GM19467 (cell line): ENCODE measurements at regions not wholly inside any gene's neighbourhood (a gene's known extent, or its start where the extent isn't known, plus 50 kb on each side); places are given as distances from the start of the nearest gene placed in this dataset.
A peak's percentile ranks its signal among the peaks of the same experiment; 100 is the strongest.

Experiments used
- ATAC-seq: cut with Tn5 transposase; IDR thresholded peaks from one replicate; pipeline ENCODE4 v1.9.1; 2021; ENCODE audit warnings: mild to moderate bottlenecking, moderate library complexity; ENCODE audit not compliant: unreplicated experiment

DNA sequence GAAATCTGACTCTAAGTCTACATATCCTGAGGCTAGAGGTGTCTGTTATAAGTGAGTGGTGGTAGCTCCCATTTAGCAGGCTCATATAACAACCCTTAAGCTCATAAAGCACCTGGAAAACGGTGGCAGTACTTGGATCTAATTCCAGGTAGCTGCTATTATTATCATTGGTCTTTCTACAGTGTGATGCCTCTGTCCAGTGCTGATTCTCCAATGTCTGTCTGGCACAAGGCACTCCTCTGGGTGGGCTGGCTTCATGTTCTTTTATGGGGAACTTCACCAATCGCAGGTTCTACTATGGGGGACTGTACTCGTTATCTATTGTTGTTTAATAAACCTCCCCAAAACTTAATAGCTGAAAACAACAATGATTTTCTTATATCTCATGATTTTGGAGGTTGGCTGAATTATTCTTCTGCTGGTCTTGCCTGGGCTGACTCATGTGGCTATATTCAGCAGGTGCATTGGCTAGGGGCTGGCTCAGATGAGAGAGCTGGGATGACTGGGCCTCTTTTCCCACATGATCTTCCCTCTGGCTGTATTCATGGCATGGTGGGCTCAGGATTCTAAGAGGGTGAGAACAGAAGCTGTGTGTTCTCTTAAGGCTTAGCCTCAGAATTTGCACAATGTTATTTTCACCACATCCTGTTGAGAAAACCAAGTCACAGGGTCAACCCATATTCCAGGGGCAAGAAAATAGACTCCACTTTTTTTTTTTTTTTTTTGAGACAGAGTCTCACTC, 93.0 kb upstream of the PCGF5 start:
- ATAC-seq: no peak

DNA sequence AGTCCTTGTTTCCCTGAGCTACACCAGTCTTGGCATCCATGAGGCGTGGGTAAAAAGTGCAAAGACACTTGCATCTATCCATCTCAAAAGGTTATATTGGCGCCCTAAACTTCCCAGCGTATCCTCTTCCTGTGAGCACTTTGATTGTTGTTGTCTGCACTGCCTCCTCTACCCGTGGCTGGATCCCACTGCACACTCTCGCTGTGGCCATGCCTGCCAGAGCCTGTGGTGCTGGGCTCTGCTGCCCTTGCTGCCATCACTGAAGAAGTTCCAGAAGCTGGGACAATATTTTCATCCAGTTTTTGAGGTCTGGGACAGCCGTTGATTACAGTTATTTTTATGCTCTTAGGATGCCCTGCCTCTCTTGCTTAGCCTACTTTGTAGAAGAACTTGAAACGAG, 85.3 kb upstream of the PCGF5 start:
- ATAC-seq: no peak

DNA sequence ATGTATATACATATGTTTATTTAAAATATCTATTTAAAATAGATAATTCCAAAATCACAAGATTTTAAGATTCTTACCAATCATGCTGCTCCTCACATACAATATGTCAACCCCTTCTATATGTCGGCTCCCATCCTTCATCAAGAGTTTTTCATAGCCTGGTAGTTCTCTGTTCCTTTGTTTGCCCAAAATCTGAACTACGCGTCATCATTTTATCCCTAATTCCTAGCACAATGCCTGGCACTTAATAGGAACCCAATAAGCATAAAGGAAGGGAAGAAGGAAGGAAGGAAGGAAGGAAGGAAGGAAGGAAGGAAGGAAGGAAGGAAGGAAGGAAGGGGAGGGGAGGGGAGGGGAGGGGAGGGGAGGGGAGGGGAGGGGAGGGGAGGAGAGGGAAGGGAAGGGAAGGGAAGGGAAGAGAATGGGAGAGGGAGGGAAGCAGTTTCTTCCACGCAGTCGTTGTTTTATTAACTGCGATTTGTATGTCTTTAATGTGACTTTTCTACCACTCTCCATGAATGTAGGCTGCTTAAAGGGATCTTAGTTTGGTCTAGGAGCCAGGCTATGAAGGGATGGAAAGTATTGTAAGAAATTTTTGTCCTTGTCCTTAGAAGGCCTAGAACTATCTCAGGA, 83.3 kb upstream of the PCGF5 start:
- no peak for ATAC-seq

DNA sequence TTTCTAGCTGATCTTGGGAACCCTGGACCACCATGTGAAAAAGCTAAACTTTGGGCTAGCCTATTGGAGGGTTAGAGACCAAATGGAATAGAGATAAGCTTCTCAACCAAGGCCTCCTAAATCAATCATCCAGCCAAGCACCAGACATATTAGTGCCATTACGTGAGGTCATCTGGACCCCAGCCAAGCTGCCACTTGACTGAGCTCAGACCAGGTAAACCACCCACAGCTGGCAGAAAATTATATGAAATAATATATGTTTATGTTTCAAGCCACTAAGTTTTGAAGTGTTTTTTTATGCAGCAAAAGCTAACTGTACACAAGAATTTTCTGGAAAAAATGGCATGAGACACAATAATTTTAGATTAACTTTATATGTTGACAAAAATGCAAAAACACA, 82.6 kb upstream of the PCGF5 start:
- no peak for ATAC-seq

DNA sequence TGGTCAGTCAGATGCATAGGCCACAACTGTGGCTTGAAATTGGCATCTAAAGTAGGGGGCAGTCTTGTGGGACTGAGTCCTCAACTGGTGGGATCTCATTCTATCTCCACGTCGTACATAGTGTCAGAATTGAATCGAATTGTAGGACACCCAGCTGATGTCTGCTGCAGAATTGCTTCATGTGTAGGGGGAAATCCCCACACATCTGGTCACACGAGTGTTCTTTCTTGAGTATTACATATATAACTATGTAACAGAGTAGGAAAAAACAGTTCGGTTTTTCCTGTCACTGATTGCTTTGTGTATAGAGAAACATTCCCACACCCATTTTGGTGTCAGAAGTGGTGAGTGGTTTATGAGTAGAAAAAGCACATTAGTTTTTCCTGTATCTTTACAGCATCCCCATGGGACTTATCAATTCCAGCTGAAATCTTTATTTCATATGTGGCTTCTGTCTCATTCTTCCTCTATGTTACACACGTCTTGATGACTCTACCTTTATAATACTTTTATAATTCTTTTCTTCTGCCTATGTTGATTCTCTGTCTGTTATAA, 79.4 kb upstream of the PCGF5 start:
- no peak for ATAC-seq

DNA sequence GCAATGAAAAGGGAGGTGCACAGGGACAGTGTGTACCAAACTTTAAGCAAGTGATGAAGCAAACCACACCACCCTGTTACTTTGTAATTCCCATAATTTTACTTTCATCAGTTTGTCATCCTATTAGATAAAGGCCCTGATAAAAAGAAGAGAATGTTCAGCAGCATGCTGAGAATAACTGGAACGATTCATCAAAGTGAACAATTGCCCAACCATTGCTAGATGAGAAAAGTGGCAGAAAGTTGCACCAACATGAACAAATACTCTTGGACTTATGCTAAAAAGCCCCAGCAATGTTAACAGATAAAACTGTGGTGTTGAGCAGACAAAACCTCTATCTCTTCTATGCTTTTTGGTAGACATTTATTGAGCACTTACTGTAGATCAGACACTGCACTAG, 75.5 kb upstream of the PCGF5 start:
- ATAC-seq: no peak

DNA sequence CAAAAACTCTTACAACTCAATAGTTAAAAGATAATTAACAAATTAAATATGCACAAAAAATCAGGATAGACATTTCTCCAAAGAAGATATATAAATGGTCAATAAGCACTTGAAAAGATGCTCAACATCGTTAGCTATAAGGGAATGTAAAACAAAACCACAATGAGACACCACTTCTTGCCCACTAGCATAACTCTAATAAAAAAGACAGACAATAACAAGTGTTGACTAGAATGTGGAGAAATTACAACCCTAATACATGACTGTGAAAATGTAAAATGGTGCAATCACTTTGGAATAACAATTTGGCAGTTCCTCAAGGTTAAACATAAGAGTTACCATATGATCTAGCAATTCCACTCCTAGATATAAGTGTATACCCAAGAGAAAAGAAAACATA, 74.3 kb upstream of the PCGF5 start:
- ATAC-seq: no peak

DNA sequence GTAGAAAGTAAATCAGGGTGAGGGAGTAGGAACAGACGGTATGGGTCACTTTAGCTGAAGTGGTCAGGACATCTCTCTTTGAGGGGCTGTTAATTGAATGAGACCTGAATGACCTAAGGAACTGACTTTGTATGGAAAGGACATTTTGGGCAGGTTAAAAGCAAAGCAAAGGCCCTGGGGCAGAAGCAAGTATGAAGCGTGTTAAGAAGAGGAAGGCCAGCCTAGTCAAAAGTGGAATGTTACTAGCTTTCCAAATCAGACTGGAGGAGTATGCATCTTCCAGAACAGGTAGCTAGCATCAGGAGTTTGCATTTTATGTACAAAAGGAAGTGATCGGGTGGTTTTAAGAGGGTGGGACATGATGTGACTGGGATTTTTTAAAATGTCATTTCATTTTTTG, 70.9 kb upstream of the PCGF5 start:
- no peak for ATAC-seq

DNA sequence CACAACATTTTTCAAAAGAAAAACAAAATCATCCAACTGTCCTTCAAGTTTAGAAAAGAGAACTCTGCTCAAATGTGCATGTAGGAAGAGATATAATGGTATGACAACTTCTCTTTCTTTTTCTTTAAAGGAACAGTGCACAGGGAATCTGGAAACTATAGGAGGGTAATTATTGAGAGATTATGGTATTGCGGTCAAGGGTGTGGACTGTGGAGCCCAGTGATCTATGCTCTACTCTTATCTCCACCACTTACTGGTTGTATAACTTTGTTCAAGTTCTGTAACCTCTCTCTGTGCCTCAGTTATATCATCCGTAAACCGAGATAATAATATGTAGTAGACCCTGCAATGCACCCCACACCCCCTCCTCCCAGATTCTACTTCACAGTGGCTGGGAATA, 69.8 kb upstream of the PCGF5 start:
- ATAC-seq: no peak

DNA sequence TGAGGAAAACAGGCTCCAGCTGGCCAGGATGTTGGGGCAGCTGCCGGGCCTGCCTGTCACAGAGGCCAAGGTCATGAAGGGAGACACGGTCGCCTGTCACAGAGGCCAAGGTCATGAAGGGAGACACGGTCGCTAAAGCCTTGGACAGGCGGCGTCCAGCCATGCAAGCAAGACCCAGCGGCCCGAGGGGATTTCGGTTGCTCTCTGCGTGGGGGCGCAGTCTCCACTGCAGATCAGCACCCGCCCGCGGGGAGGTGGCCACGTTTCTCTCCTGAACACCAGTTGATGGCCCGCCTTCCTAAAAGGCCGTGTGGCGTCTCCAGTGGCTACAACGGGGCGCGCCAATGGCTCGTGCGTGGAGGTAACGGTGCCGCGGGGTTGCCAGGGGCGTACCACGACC, 67.0 kb upstream of the PCGF5 start:
- no peak for ATAC-seq

DNA sequence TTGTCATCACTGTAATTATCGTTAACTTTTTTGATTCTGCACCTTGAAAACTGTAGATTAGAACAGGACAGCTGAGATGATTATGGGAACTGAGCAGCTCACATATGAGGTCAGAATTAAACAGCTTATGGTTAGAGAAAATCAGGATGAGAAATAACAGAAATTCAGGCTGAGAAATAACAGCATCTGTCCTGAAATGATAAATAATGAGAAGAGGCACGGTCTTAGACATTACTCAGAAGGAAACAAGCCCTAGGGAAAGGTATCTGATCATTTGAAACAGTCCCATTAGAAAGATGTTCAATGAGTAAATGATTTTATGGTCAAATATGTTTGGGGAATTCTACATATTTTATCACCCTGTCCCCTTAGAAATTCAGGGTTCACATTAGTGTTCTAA, 65.6 kb upstream of the PCGF5 start:
- no peak for ATAC-seq

DNA sequence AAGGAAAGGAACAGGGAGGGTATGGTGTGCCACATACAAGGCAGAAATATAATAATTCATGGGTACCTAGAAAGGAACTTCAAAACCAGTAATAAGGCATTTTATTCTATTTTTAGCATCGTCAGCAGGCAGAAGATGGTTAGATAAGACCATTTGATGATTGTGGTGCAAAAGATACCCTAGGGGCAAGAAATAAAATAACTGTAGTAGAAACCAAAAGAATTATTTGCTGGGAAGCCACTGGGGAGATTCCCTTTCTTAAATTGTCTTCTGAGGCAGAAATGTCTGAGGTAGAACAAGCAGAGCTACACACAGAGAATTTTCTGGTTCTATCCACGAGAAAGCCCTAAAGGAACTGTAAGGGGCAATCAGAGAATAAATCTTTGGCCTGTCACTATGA, 64.3 kb upstream of the PCGF5 start:
- no peak for ATAC-seq

DNA sequence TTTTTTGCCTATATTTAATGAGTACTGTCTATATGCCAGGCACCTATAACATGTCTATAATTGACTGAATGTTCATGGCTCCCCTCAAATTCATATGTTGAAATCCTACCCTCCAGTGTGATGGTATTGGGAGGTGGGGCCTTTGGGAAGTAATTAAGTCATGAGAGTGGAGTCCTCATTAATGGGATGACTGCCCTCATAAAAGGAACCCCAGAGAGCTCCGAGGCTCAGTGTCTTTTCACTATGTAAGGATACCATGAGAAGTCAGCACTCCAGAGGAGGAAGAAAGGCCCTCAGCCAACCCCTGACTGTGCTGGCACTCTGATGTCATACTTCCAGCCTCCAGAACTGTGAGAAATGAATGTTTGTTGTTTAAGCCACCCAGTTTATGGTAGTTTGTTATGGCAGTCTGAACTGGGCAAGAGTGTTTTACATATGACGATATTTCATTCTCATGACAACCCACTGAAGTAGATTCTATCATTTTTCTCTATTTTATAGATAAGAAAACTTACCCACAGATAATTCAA, 61.1 kb upstream of the PCGF5 start:
- no peak for ATAC-seq

DNA sequence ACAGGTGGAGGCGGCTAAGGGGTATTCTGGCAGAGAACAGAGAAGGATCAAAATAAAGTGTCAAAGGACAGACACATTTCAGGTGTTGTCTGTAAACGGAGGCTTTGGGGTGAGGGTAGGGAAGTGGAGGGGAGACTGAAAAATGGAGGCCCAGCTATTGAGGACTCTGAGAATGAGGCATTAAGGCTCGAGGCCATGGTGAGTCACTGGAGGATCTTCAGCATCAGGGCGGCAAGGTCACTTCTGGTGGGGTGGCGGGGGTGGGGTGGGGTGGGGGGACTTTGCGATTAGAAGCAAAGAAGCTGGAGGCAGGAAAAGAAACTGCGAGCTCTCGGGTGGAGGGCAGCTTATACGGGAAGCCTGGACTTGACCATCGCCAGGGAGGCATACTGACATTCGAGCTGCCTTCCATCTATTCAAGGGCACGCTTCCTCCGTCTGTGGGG, 58.4 kb upstream of the PCGF5 start:
- no peak for ATAC-seq

DNA sequence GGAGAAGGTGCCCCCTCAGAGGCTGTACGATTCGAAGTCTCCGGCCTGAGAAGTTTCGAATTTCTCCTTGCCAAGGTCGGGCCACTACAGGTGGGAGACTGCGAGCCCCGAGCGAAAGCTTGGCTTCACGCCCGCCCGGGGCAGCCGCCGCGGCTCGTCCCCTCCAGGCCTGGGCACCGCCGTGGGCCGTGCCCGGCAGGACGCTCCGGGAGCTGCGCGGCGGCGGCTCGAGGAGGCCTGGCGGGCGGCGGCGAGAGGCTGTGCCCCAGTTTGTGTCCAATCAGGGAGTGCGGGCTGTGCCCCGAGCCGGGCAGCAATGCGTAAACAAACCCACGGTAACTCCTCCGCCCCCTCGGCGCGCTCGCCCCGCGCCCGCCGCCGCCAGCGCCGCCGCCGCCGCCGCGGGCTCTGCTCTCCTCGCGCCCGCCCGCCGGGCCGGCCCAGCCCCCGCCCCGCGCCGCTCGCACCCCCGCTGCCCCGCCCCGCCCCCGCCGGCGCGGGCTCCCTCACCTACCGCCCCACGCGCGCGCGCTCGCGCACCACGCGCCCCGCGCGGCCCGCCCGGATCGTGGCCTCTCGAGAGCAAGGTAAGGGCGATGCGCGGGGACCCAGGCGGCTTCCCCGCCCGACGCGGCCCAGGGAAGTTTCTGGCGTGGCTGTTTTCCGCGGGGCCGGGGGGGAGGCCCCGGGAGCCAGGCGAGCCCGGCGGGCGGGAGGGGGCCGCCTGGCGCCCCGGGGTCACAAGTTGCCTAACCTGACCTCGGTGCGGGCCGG, 57.8 kb upstream of the PCGF5 start:
- peak; percentile 53 for ATAC-seq

DNA sequence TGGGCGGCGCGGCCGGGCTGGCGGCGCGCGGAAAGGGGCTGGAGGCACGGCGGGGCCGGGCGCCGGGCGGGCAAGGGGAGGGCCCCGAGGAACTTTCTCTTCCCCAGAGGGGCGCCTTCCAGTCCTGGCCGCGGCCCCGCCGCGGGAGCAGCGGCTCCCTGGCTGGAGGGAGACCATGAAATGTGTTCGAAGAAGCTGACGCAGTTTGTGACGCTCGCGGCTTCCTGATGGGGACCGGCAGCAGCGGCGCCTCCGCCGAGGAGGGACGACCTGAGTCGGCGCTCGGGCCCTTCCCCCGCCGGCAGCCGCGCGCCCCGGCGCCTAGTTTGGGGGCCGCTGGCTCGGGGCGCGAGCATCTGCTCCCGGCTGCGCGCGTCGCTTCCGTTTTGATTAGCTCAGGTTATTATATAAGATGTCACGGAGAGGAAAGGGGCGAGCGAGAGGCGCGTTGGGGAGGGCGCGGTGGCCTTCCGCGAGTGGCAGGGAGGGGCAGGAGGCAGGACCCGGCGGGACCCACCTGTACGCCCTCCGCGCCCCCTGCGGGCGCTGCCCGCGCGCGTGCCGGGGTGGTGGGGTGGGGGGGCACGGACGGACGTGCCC, 57.1 kb upstream of the PCGF5 start:
- peak; percentile 48 for ATAC-seq

DNA sequence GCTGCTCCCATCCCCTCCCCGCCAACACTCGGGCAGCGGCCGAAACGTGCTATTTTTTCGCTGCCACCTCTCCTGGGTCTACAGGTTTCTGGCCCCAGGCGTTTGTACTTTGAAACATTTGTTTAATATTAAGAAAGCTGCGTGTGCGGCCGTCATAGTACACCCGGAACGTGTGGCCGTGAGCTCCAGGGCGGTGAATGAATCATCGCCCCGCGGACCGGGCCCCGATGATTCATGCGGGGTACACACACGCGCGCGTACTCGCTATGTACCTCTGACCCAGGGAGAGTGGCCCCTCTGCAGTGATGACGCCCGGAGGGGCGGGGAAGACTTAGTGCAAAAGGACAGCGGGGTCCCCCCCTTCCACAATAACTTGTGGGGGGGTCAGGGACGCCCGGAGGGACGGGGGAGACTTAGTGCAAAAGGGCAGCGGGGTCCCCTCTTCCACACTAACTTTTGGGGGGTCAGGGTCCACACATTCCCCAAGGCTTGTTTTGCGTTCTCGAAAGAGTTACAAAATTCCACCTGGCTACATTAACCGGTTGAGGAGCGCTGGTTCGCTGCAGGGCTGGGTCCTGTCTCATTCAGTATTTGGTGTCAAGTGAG, 56.5 kb upstream of the PCGF5 start:
- ATAC-seq: peak; percentile 16

DNA sequence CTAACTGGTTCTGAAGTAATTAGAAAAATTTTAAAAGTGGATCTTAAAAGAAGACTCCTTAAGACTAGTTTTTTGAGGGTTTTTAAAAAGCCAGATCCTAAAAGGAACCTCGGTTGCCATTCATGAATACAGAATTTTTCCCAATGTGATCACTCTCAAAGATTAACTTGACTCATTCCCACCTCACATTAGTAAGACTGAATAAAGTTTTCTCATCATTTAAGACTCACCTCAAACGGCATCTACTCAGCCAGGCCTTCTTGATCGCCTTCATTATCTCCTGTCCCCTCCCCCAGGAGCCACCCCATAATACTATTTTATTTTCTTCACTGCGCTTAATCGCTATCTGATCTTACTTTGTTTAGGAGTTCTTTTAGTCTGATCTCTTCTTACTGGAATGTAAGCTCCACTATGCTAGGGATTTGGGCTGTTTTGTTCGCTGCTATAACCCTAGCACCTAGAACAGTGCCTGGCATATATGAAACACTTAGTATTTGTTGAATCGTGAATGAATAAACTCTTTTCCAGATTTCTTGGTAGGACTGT, 55.9 kb upstream of the PCGF5 start:
- no peak for ATAC-seq

DNA sequence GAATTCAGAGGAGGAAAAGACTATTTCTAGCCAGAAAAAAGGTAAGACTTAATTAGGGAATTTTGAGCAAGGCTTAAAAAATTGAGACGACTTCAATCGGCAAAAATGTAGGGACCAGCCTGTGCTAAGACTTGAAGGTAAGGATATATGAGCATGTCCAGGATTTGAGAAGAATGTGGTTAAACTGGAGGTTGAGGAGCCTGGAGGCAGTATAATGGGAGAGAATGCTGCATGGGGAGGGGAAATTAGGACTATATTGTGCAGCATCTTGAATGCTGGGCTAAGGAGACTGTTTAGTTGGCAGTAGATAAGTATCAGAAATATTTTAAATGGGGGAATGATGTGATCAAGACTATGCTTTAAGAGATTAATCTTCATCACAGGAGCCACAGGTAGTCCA, 53.1 kb upstream of the PCGF5 start:
- ATAC-seq: no peak

DNA sequence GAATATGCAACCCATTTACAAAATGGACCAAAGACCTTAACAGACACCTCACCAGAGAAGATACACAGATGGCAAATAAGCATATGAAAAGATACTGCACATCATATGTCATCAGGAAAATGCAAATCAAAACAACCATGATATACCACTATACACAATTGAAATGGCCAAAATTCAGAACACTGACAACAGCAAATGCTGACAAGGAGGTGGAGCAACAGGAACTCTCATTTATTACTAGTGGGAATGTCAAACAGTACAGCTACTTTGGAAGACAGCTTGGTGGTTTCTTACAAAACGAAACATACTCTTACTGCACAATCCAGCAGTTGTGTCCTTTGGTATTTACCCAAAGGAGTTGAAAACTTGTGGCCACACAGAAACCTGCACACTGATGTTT, 50.0 kb upstream of the PCGF5 start:
- ATAC-seq: no peak
